ENCODE measurements at regions not wholly inside any gene's neighbourhood (a gene's known extent, or its start where the extent isn't known, plus 50 kb on each side); places are given as distances from the start of the nearest gene placed in this dataset.

DNA sequence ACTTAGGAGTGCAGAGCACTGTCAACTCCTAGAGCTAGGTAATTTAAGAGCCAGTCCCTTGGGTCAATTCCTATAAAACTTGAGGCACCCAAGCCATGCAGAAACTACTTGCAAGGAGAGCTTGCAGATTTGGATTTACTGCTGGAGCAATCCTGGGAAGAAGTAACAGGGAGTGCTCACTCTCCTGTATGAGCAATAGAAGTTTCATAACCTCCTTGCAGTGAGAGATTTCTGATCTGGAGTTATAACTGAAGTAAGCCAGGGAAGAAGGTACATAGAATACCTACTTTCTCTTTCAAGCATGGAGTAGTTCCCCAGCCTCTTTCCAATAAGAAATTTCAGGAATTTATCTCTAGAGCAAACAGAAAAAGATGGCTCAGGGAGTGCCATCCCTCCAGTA is 650.1 kb upstream of the USP15 start:
- Histone ChIP-seq H3K4me3 (ENCODE audit: low read length) (no peak overlapping the region), H3K9ac (ENCODE audit: low read length) (no peak overlapping the region), H2BK120ac (ENCODE audit: low read depth, low read length) (no peak overlapping the region), H2BK5ac (ENCODE audit: low read length) (no peak overlapping the region), H4K5ac (ENCODE audit: low read length) (no peak overlapping the region), H3K79me1 (ENCODE audit: low read length) (no peaks in the 10 kb centered on the region), H3K4ac (ENCODE audit: low read depth, low read length) (no peak overlapping the region), H4K8ac (ENCODE audit: low read depth, low read length) (peak overlapping the region; percentile 39), H3K4me2 (ENCODE audit: low read length) (no peak overlapping the region), H3K23ac (ENCODE audit: low read length) (no peak overlapping the region), H3K4me1 (ENCODE audit: control insufficient read depth, low read depth, low read length) (no peaks in the 10 kb centered on the region), H3K36me3 (ENCODE audit: control insufficient read depth, insufficient read depth, low read length) (no peaks in the 10 kb centered on the region), H3K27me3 (ENCODE audit: insufficient read depth, low read length, poor library complexity) (no peaks in the 10 kb centered on the region), H3K56ac (ENCODE audit: low read length) (no peak overlapping the region), H3K18ac (ENCODE audit: low read length) (peak overlapping the region; percentile 10), H3K79me2 (ENCODE audit: control insufficient read depth, insufficient read depth, low read length) (no peaks in the 10 kb centered on the region), H2BK15ac (replicated peaks; ENCODE audit: low read depth) (no peak overlapping the region), H2AK5ac (ENCODE audit: low read length) (no peak overlapping the region), H3K27ac (ENCODE audit: low read depth, low read length) (no peak overlapping the region)
- no peak for DNase-seq

DNA sequence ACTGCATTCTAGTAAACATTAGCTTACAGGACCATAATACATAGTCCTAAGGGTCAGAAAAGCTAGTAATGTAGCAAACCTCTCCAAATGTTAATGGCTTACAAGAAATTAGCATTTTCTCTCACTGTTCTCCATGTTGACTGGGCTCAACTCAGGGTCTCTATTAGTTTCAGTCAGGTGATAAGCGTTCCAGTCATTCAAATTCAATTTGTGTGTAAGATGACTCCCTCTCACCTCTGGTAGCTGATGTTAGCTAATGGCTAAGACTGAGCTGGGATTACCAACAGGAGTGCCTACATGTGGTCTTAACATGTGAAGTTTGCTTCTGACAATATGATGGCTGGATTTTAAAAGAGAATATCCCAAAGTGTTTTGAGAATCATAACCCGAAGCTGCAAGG is 630.5 kb upstream of the USP15 start:
- no CpG with 5 or more reads among the region's 2 CpGs for WGBS (ENCODE audit: extremely low coverage, insufficient coverage, low lambda C conversion rate)
- DNase-seq, result peak; percentile 33

GRCh38 chr12:61646639-61647038 is 613.6 kb upstream of the USP15 start:
- no peak overlapping the region for H3K4me3 ChIP-seq (ENCODE audit: low read length)
- H2BK120ac ChIP-seq (ENCODE audit: low read depth, low read length), result no peak overlapping the region
- H3K56ac ChIP-seq (ENCODE audit: low read length), result no peak overlapping the region
- no peak overlapping the region for H3K27ac ChIP-seq (ENCODE audit: low read depth, low read length)
- H3K4me1 ChIP-seq (ENCODE audit: control insufficient read depth, low read depth, low read length), result no peaks in the 10 kb centered on the region
- no peaks in the 10 kb centered on the region for H3K36me3 ChIP-seq (ENCODE audit: control insufficient read depth, insufficient read depth, low read length)
- H4K8ac ChIP-seq (ENCODE audit: low read depth, low read length), result no peak overlapping the region
- no peak overlapping the region for H3K23ac ChIP-seq (ENCODE audit: low read length)
- no peak overlapping the region for H4K5ac ChIP-seq (ENCODE audit: low read length)
- no peak overlapping the region for H2BK15ac ChIP-seq (replicated peaks; ENCODE audit: low read depth)
- no peak overlapping the region for H3K9ac ChIP-seq (ENCODE audit: low read length)
- H3K79me2 ChIP-seq (ENCODE audit: control insufficient read depth, insufficient read depth, low read length), result no peaks in the 10 kb centered on the region
- 100% methylated on average over 1 of the region's 3 CpGs for WGBS (ENCODE audit: extremely low coverage, insufficient coverage, low lambda C conversion rate)
- no peak overlapping the region for H3K18ac ChIP-seq (ENCODE audit: low read length)
- no peak overlapping the region for H3K4me2 ChIP-seq (ENCODE audit: low read length)
- no peak overlapping the region for H2BK5ac ChIP-seq (ENCODE audit: low read length)
- H3K79me1 ChIP-seq (ENCODE audit: low read length), result no peaks in the 10 kb centered on the region
- H2AK5ac ChIP-seq (ENCODE audit: low read length), result no peak overlapping the region
- no peak overlapping the region for H3K4ac ChIP-seq (ENCODE audit: low read depth, low read length)
- DNase-seq, result peak; percentile 36
- H3K27me3 ChIP-seq (ENCODE audit: insufficient read depth, low read length, poor library complexity), result no peaks in the 10 kb centered on the region

More for the DNA sequence above, 630.5 kb upstream of the USP15 start:
- H2BK15ac ChIP-seq (replicated peaks; ENCODE audit: low read depth), result no peak overlapping the region
- no peak overlapping the region for H4K8ac ChIP-seq (ENCODE audit: low read depth, low read length)
- H2BK5ac ChIP-seq (ENCODE audit: low read length), result no peak overlapping the region
- H3K9ac ChIP-seq (ENCODE audit: low read length), result no peak overlapping the region
- no peak overlapping the region for H3K23ac ChIP-seq (ENCODE audit: low read length)
- no peak overlapping the region for H3K56ac ChIP-seq (ENCODE audit: low read length)
- no peaks in the 10 kb centered on the region for H3K79me1 ChIP-seq (ENCODE audit: low read length)
- H3K27me3 ChIP-seq (ENCODE audit: insufficient read depth, low read length, poor library complexity), result no peaks in the 10 kb centered on the region
- no peak overlapping the region for H2AK5ac ChIP-seq (ENCODE audit: low read length)
- H3K4me2 ChIP-seq (ENCODE audit: low read length), result no peak overlapping the region
- H3K27ac ChIP-seq (ENCODE audit: low read depth, low read length), result no peak overlapping the region
- no peaks in the 10 kb centered on the region for H3K79me2 ChIP-seq (ENCODE audit: control insufficient read depth, insufficient read depth, low read length)
- H4K5ac ChIP-seq (ENCODE audit: low read length), result no peak overlapping the region
- H2BK120ac ChIP-seq (ENCODE audit: low read depth, low read length), result no peak overlapping the region
- H3K36me3 ChIP-seq (ENCODE audit: control insufficient read depth, insufficient read depth, low read length), result no peaks in the 10 kb centered on the region
- H3K4me1 ChIP-seq (ENCODE audit: control insufficient read depth, low read depth, low read length), result no peaks in the 10 kb centered on the region
- H3K4ac ChIP-seq (ENCODE audit: low read depth, low read length), result no peak overlapping the region
- no peak overlapping the region for H3K4me3 ChIP-seq (ENCODE audit: low read length)
- no peak overlapping the region for H3K18ac ChIP-seq (ENCODE audit: low read length)

GRCh38 chr12:61647566-61647965 is 612.6 kb upstream of the USP15 start:
- Histone ChIP-seq H3K9ac (ENCODE audit: low read length) (no peak overlapping the region), H2BK5ac (ENCODE audit: low read length) (no peak overlapping the region), H3K4me3 (ENCODE audit: low read length) (no peak overlapping the region), H3K36me3 (ENCODE audit: control insufficient read depth, insufficient read depth, low read length) (no peaks in the 10 kb centered on the region), H3K79me1 (ENCODE audit: low read length) (no peaks in the 10 kb centered on the region), H3K4me2 (ENCODE audit: low read length) (no peak overlapping the region), H2AK5ac (ENCODE audit: low read length) (no peak overlapping the region), H3K23ac (ENCODE audit: low read length) (no peak overlapping the region), H2BK120ac (ENCODE audit: low read depth, low read length) (no peak overlapping the region), H3K4me1 (ENCODE audit: control insufficient read depth, low read depth, low read length) (no peaks in the 10 kb centered on the region), H3K56ac (ENCODE audit: low read length) (no peak overlapping the region), H4K8ac (ENCODE audit: low read depth, low read length) (no peak overlapping the region), H3K4ac (ENCODE audit: low read depth, low read length) (no peak overlapping the region), H3K27ac (ENCODE audit: low read depth, low read length) (no peak overlapping the region), H3K27me3 (ENCODE audit: insufficient read depth, low read length, poor library complexity) (no peaks in the 10 kb centered on the region), H3K79me2 (ENCODE audit: control insufficient read depth, insufficient read depth, low read length) (no peaks in the 10 kb centered on the region), H4K5ac (ENCODE audit: low read length) (no peak overlapping the region), H2BK15ac (replicated peaks; ENCODE audit: low read depth) (no peak overlapping the region), H3K18ac (ENCODE audit: low read length) (no peak overlapping the region)
- WGBS (ENCODE audit: extremely low coverage, insufficient coverage, low lambda C conversion rate), result no CpG with 5 or more reads among the region's 2 CpGs
- DNase-seq, result no peak

- Histone ChIP-seq H3K4ac (ENCODE audit: low read depth, low read length) (no peak overlapping the region), H3K27me3 (ENCODE audit: insufficient read depth, low read length, poor library complexity) (no peaks in the 10 kb centered on the region), H2BK5ac (ENCODE audit: low read length) (no peak overlapping the region), H3K36me3 (ENCODE audit: control insufficient read depth, insufficient read depth, low read length) (no peaks in the 10 kb centered on the region), H4K8ac (ENCODE audit: low read depth, low read length) (no peak overlapping the region), H3K4me1 (ENCODE audit: control insufficient read depth, low read depth, low read length) (no peaks in the 10 kb centered on the region), H2BK15ac (replicated peaks; ENCODE audit: low read depth) (no peak overlapping the region), H3K23ac (ENCODE audit: low read length) (no peak overlapping the region), H3K4me2 (ENCODE audit: low read length) (no peak overlapping the region), H2AK5ac (ENCODE audit: low read length) (no peak overlapping the region), H3K9ac (ENCODE audit: low read length) (no peak overlapping the region), H3K18ac (ENCODE audit: low read length) (no peak overlapping the region), H3K4me3 (ENCODE audit: low read length) (no peak overlapping the region), H4K5ac (ENCODE audit: low read length) (no peak overlapping the region), H2BK120ac (ENCODE audit: low read depth, low read length) (no peak overlapping the region), H3K56ac (ENCODE audit: low read length) (no peak overlapping the region), H3K27ac (ENCODE audit: low read depth, low read length) (no peak overlapping the region), H3K79me2 (ENCODE audit: control insufficient read depth, insufficient read depth, low read length) (no peaks in the 10 kb centered on the region), H3K79me1 (ENCODE audit: low read length) (no peaks in the 10 kb centered on the region)
- WGBS (ENCODE audit: extremely low coverage, insufficient coverage, low lambda C conversion rate), result no CpG with 5 or more reads among the region's 2 CpGs
- no peak for DNase-seq
Observed at GRCh38 chr12:61652265-61652664, 607.9 kb upstream of the USP15 start.

DNA sequence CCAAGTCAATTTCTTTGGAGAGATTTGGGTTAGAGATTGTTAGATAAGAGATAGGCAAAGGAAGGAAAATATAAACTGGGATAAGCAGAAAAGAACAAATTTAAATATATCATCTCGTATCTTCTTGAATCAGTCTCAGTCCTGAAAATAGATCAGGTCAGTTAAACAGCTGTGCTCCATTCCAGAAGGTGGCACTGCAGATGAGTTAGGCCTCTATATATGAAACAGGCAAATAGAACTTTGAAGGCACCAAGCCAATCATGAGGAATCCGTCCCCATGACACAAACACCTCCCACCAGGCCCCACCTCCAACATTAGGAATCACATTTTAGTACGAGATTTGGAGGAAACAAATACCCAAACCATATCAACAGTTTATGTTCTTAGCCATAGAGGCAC is 605.5 kb upstream of the USP15 start:
- H2BK120ac ChIP-seq (ENCODE audit: low read depth, low read length), result no peak overlapping the region
- no peak overlapping the region for H3K4me3 ChIP-seq (ENCODE audit: low read length)
- no peak overlapping the region for H3K4me2 ChIP-seq (ENCODE audit: low read length)
- no peak overlapping the region for H2BK15ac ChIP-seq (replicated peaks; ENCODE audit: low read depth)
- H2BK5ac ChIP-seq (ENCODE audit: low read length), result no peak overlapping the region
- H3K56ac ChIP-seq (ENCODE audit: low read length), result no peak overlapping the region
- H3K18ac ChIP-seq (ENCODE audit: low read length), result no peak overlapping the region
- no peaks in the 10 kb centered on the region for H3K4me1 ChIP-seq (ENCODE audit: control insufficient read depth, low read depth, low read length)
- H4K8ac ChIP-seq (ENCODE audit: low read depth, low read length), result no peak overlapping the region
- H3K27ac ChIP-seq (ENCODE audit: low read depth, low read length), result no peak overlapping the region
- no peak for DNase-seq
- WGBS (ENCODE audit: extremely low coverage, insufficient coverage, low lambda C conversion rate), result no CpG with 5 or more reads among the region's 3 CpGs
- no peak overlapping the region for H3K4ac ChIP-seq (ENCODE audit: low read depth, low read length)
- no peak overlapping the region for H3K9ac ChIP-seq (ENCODE audit: low read length)
- no peaks in the 10 kb centered on the region for H3K36me3 ChIP-seq (ENCODE audit: control insufficient read depth, insufficient read depth, low read length)
- H2AK5ac ChIP-seq (ENCODE audit: low read length), result no peak overlapping the region
- H3K79me1 ChIP-seq (ENCODE audit: low read length), result no peaks in the 10 kb centered on the region
- no peak overlapping the region for H4K5ac ChIP-seq (ENCODE audit: low read length)
- no peaks in the 10 kb centered on the region for H3K79me2 ChIP-seq (ENCODE audit: control insufficient read depth, insufficient read depth, low read length)
- no peak overlapping the region for H3K23ac ChIP-seq (ENCODE audit: low read length)
- no peaks in the 10 kb centered on the region for H3K27me3 ChIP-seq (ENCODE audit: insufficient read depth, low read length, poor library complexity)
